ENCODE measurements at regions not wholly inside any gene's neighbourhood (a gene's known extent, or its start where the extent isn't known, plus 50 kb on each side); places are given as distances from the start of the nearest gene placed in this dataset.
"Not testable (repeated sequence)": the region's sequence is repeated elsewhere in the genome, so short reads cannot be mapped to it uniquely, and the experiment has no call there.

DNA sequence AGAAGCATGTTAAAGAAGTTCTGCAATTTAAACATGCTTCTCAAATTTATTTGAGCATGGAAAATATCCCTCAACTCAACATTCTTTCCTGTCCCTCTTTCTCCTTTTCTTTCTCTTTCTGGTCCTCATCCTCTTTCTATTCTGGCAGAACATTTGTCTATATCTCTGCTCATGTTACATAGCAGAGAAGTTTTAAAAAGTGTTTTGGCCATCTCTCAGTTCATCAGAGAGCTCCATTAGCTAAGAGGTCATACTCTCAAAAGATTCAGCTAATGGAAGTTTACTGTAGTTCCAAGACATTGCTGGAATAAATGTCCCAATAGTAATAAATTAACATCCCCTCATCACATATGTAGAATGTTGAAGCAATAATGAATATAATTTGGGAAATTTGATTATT lies 53.5 kb downstream of the XCL2 start:
- no peaks in the 10 kb centered on the region for H3K36me3 ChIP-seq (ENCODE audit: insufficient read depth, low read length)
- H3K4me1 ChIP-seq (ENCODE audit: insufficient read depth, low read length) = no peaks in the 10 kb centered on the region
- no peaks in the 10 kb centered on the region for H3K9me3 ChIP-seq (ENCODE audit: low read length)
- H3K4me3 ChIP-seq (ENCODE audit: low read length) = no peak overlapping the region
- no peaks in the 10 kb centered on the region for H3K27me3 ChIP-seq (ENCODE audit: insufficient read depth, low read length)
- H2AFZ ChIP-seq (ENCODE audit: low read depth, low read length) = no peak overlapping the region

GRCh38 chr1:168488138-168488537 lies 55.7 kb downstream of the XCL2 start:
- Histone ChIP-seq H3K4me1 (ENCODE audit: insufficient read depth, low read length) (no peaks in the 10 kb centered on the region), H3K4me3 (ENCODE audit: low read length) (no peak overlapping the region), H3K9me3 (ENCODE audit: low read length) (no peaks in the 10 kb centered on the region), H3K27me3 (ENCODE audit: insufficient read depth, low read length) (no peaks in the 10 kb centered on the region), H2AFZ (ENCODE audit: low read depth, low read length) (no peak overlapping the region), H3K36me3 (ENCODE audit: insufficient read depth, low read length) (no peaks in the 10 kb centered on the region)

- not testable (repeated sequence) for H3K4me1 ChIP-seq (ENCODE audit: insufficient read depth, low read length); H2AFZ ChIP-seq (ENCODE audit: low read depth, low read length); H3K27me3 ChIP-seq (ENCODE audit: insufficient read depth, low read length); H3K4me3 ChIP-seq (ENCODE audit: low read length); H3K36me3 ChIP-seq (ENCODE audit: insufficient read depth, low read length); H3K9me3 ChIP-seq (ENCODE audit: low read length)
Observed at GRCh38 chr1:168486820-168487219, 57.0 kb downstream of the XCL2 start.

DNA sequence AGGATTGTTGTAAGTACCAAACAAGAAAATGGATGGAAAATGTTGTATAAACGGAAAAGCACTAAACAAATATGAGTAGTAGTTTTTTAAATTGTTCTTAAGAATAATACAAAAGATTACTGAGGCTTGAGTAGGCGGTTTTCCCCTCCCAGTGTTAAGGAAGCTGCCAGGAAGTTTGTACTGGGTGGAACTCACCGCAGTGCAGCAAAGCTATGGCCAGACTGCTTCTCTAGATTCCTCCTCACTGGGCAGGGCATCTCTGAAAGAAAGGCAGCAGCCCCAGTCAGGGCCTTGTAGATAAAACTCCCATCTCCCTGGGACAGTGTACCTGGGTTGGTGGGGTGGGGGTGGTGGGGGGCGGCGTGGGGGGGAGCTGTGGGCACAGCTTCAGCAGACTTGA lies 58.7 kb downstream of the XCL2 start:
- H3K36me3 ChIP-seq (ENCODE audit: insufficient read depth, low read length) = no peaks in the 10 kb centered on the region
- H2AFZ ChIP-seq (ENCODE audit: low read depth, low read length) = no peak overlapping the region
- peaks cover 8% of the 10 kb centered on the region for H3K4me1 ChIP-seq (ENCODE audit: insufficient read depth, low read length)
- no peaks in the 10 kb centered on the region for H3K9me3 ChIP-seq (ENCODE audit: low read length)
- H3K4me3 ChIP-seq (ENCODE audit: low read length) = no peak overlapping the region
- H3K27me3 ChIP-seq (ENCODE audit: insufficient read depth, low read length) = no peaks in the 10 kb centered on the region

GRCh38 chr1:168484083-168484482 lies 59.7 kb downstream of the XCL2 start:
- Histone ChIP-seq H3K36me3 (ENCODE audit: insufficient read depth, low read length) (no peaks in the 10 kb centered on the region), H3K9me3 (ENCODE audit: low read length) (no peaks in the 10 kb centered on the region), H3K4me3 (ENCODE audit: low read length) (no peak overlapping the region), H3K27me3 (ENCODE audit: insufficient read depth, low read length) (no peaks in the 10 kb centered on the region), H2AFZ (ENCODE audit: low read depth, low read length) (no peak overlapping the region), H3K4me1 (ENCODE audit: insufficient read depth, low read length) (peaks cover 8% of the 10 kb centered on the region)

GRCh38 chr1:168483539-168483938 lies 60.3 kb downstream of the XCL2 start:
- H3K36me3 ChIP-seq (ENCODE audit: insufficient read depth, low read length) = no peaks in the 10 kb centered on the region
- H3K9me3 ChIP-seq (ENCODE audit: low read length) = no peaks in the 10 kb centered on the region
- peaks cover 8% of the 10 kb centered on the region for H3K4me1 ChIP-seq (ENCODE audit: insufficient read depth, low read length)
- H2AFZ ChIP-seq (ENCODE audit: low read depth, low read length) = no peak overlapping the region
- H3K27me3 ChIP-seq (ENCODE audit: insufficient read depth, low read length) = no peaks in the 10 kb centered on the region
- no peak overlapping the region for H3K4me3 ChIP-seq (ENCODE audit: low read length)

DNA sequence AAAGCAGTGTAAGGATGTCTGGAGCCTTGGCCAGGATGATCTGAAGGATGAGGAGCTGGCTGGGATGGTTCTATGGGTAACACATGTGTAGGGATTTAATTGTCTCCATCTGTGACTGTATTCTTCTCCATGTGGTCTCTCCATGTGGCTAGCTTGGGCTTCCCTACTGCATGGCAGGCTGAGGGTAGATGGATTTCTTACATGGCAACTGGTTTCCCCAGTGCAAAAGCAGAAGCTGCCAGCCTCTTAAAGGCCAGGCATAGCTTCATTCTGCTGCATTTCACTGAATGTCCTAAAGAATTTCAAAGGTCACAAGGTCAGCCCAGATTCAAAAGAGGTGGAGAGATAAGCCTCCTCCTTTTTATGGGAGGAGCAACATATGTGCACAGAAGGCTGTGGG lies 61.7 kb downstream of the XCL2 start:
- H3K4me1 ChIP-seq (ENCODE audit: insufficient read depth, low read length) = peaks cover 8% of the 10 kb centered on the region
- no peaks in the 10 kb centered on the region for H3K27me3 ChIP-seq (ENCODE audit: insufficient read depth, low read length)
- no peak overlapping the region for H2AFZ ChIP-seq (ENCODE audit: low read depth, low read length)
- H3K9me3 ChIP-seq (ENCODE audit: low read length) = no peaks in the 10 kb centered on the region
- H3K36me3 ChIP-seq (ENCODE audit: insufficient read depth, low read length) = no peaks in the 10 kb centered on the region
- no peak overlapping the region for H3K4me3 ChIP-seq (ENCODE audit: low read length)

GRCh38 chr1:168481586-168481985 lies 62.2 kb downstream of the XCL2 start:
- no peak overlapping the region for H2AFZ ChIP-seq (ENCODE audit: low read depth, low read length)
- H3K27me3 ChIP-seq (ENCODE audit: insufficient read depth, low read length) = no peaks in the 10 kb centered on the region
- H3K4me1 ChIP-seq (ENCODE audit: insufficient read depth, low read length) = peaks cover 8% of the 10 kb centered on the region
- no peaks in the 10 kb centered on the region for H3K36me3 ChIP-seq (ENCODE audit: insufficient read depth, low read length)
- no peak overlapping the region for H3K4me3 ChIP-seq (ENCODE audit: low read length)
- H3K9me3 ChIP-seq (ENCODE audit: low read length) = no peaks in the 10 kb centered on the region

- H2AFZ ChIP-seq (ENCODE audit: low read depth, low read length) = no peak overlapping the region
- H3K27me3 ChIP-seq (ENCODE audit: insufficient read depth, low read length) = no peaks in the 10 kb centered on the region
- peaks cover 8% of the 10 kb centered on the region for H3K4me1 ChIP-seq (ENCODE audit: insufficient read depth, low read length)
- H3K36me3 ChIP-seq (ENCODE audit: insufficient read depth, low read length) = no peaks in the 10 kb centered on the region
- H3K9me3 ChIP-seq (ENCODE audit: low read length) = no peaks in the 10 kb centered on the region
- no peak overlapping the region for H3K4me3 ChIP-seq (ENCODE audit: low read length)
Observed at GRCh38 chr1:168480997-168481396, 62.8 kb downstream of the XCL2 start.

DNA sequence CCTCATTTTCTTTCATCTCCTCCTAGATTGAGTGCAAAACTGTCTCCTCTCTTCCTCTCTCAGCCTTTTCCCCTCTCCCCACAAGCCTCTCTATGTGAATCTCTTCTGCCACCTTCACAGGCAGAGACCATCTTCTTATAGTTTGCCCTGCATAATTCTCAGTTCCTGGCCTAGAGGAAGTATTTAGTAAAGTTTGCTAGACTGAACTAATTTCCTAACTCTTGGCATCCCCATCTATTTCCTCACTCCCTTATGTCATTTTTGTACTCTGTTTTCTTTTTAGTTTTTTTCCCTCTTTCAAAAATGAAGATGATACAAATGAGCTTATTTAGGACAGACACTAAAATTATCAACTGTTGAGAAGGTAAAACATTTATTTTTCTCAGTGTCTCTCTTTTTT lies 66.0 kb downstream of the XCL2 start:
- Histone ChIP-seq H3K4me1 (ENCODE audit: insufficient read depth, low read length) (peaks cover 8% of the 10 kb centered on the region), H3K27me3 (ENCODE audit: insufficient read depth, low read length) (no peaks in the 10 kb centered on the region), H2AFZ (ENCODE audit: low read depth, low read length) (no peak overlapping the region), H3K4me3 (ENCODE audit: low read length) (no peak overlapping the region), H3K9me3 (ENCODE audit: low read length) (no peaks in the 10 kb centered on the region), H3K36me3 (ENCODE audit: insufficient read depth, low read length) (no peaks in the 10 kb centered on the region)

- Histone ChIP-seq H3K36me3 (ENCODE audit: insufficient read depth, low read length) (no peaks in the 10 kb centered on the region), H3K9me3 (ENCODE audit: low read length) (no peaks in the 10 kb centered on the region), H3K4me1 (ENCODE audit: insufficient read depth, low read length) (peaks cover 3% of the 10 kb centered on the region), H3K4me3 (ENCODE audit: low read length) (no peak overlapping the region), H2AFZ (ENCODE audit: low read depth, low read length) (no peak overlapping the region), H3K27me3 (ENCODE audit: insufficient read depth, low read length) (no peaks in the 10 kb centered on the region)
Observed at GRCh38 chr1:168476588-168477385, 67.0 kb downstream of the XCL2 start.

DNA sequence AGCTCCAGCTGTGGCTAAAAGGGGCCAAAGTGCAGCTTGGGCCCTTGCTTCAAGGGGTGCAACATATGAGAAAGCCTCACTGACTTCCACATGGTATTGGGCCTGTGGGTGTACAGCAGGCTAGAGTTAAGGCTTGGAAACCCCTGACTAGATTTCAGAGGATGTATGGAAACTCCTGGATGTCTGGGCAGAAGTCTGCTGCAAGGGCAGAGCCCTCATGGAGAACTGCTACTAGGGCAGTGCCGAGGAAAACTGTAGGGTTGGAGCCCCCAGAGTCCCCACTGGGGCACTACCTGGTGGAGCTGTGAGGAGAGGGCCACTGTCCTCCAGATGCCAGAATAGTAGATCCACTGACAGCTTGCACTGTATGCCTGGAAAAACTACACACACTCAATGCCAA lies 69.5 kb downstream of the XCL2 start:
- H3K9me3 ChIP-seq (ENCODE audit: low read length) = no peaks in the 10 kb centered on the region
- no peak overlapping the region for H3K4me3 ChIP-seq (ENCODE audit: low read length)
- no peaks in the 10 kb centered on the region for H3K4me1 ChIP-seq (ENCODE audit: insufficient read depth, low read length)
- no peaks in the 10 kb centered on the region for H3K27me3 ChIP-seq (ENCODE audit: insufficient read depth, low read length)
- no peak overlapping the region for H2AFZ ChIP-seq (ENCODE audit: low read depth, low read length)
- H3K36me3 ChIP-seq (ENCODE audit: insufficient read depth, low read length) = no peaks in the 10 kb centered on the region

GRCh38 chr1:168473126-168473525 lies 70.7 kb downstream of the XCL2 start:
- H3K4me3 ChIP-seq (ENCODE audit: low read length) = no peak overlapping the region
- no peak overlapping the region for H2AFZ ChIP-seq (ENCODE audit: low read depth, low read length)
- H3K4me1 ChIP-seq (ENCODE audit: insufficient read depth, low read length) = no peaks in the 10 kb centered on the region
- no peaks in the 10 kb centered on the region for H3K9me3 ChIP-seq (ENCODE audit: low read length)
- H3K27me3 ChIP-seq (ENCODE audit: insufficient read depth, low read length) = no peaks in the 10 kb centered on the region
- no peaks in the 10 kb centered on the region for H3K36me3 ChIP-seq (ENCODE audit: insufficient read depth, low read length)

- no peaks in the 10 kb centered on the region for H3K36me3 ChIP-seq (ENCODE audit: insufficient read depth, low read length)
Observed at GRCh38 chr1:168472223-168472622, 71.6 kb downstream of the XCL2 start.

More at GRCh38 chr1:168472223-168472622, 71.6 kb downstream of the XCL2 start:
- Histone ChIP-seq H3K9me3 (ENCODE audit: low read length) (no peaks in the 10 kb centered on the region), H3K27me3 (ENCODE audit: insufficient read depth, low read length) (no peaks in the 10 kb centered on the region), H2AFZ (ENCODE audit: low read depth, low read length) (no peak overlapping the region), H3K4me3 (ENCODE audit: low read length) (no peak overlapping the region), H3K4me1 (ENCODE audit: insufficient read depth, low read length) (no peaks in the 10 kb centered on the region)

All from neuron (in vitro differentiated cells).